ENCODE measurements at regions not wholly inside any gene's neighbourhood (a gene's known extent, or its start where the extent isn't known, plus 50 kb on each side); places are given as distances from the start of the nearest gene placed in this dataset.
"Not testable (repeated sequence)": the region's sequence is repeated elsewhere in the genome, so short reads cannot be mapped to it uniquely, and the experiment has no call there.

GRCh38 chr12:60568914-60569313 lies 973.1 kb downstream of the SLC16A7 start:
- DNase-seq = no peak

- DNase-seq = no peak
Observed at GRCh38 chr12:60577607-60578006, 981.8 kb downstream of the SLC16A7 start.

GRCh38 chr12:60587664-60588063 lies 991.8 kb downstream of the SLC16A7 start:
- not testable (repeated sequence) for DNase-seq

GRCh38 chr12:60594035-60594711 lies 998.3 kb downstream of the SLC16A7 start:
- no peak for DNase-seq

DNA sequence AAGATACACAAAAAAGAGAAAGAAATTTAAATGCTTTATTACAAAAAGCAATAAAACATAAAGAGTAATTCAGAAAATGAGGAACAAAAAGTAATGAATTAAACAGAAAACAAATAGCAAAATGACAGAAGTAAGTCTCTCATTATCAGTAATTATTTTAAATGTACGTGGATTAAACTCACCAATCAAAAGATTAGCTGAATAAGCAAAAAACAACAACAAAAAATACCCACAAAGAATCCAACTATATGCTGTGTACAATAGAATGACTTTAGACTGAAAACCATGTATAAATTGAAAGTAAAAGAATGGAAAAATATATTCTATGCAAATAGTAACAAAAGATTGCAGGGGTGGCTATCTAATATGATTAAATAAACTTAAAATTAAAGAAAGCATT lies 1006.8 kb downstream of the SLC16A7 start:
- no peak for DNase-seq

DNA sequence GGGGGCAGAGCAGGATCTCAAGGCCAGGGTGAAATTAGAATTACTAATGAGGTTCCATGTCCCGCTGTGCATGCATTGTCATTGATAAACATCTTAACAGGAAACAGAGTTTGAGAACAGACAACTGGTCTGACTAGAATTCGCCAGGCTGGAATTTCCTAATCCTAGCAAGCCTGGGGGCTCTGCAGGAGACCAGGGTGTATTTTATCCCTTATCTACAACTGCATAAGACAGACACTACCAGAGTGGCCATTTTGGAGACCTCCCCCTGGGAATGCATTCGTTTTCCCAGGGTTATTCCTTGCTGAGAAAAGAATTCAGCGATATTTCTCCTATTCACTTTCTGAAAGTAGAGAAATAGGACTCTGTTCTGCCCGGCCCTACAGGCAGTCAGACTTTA lies 1007.6 kb downstream of the SLC16A7 start:
- not testable (repeated sequence) for DNase-seq

DNA sequence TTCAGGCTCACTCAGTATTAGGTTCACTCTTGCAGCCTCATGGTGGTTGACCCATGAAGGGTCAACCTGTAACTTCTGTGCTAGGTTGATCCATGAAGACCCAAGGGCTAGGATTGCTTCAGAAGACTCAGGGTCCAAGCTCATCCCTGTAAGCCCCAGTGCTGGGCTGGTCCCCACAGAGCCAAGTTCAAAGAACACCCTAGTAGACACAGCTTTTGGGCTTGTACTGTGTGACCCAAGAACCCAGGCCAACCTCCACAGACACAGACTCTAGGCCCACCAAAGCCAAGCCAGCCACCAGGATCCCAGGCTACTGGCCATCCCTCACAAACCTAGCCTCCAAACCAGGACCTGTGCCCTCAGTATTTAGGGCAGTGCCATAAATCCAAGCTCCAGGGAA lies 1020.6 kb downstream of the SLC16A7 start:
- no peak for DNase-seq

DNA sequence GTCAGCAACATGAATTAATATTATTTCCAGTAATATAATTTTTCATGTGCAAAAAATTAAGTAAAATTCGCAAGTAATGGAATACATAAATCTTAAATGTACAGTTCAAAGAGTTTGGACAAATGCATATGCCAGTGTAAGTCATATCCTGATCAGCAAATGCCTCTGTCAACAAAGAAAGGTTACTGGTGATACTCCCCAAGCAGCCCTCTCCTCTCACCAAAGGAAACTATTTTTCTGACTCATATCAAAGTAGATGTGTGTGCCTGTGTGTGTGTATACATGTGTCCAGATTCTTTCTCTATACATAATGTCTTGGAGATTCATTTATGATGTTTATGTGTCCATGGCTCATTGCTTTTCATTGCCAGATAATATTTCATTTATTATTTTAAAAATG lies 1035.0 kb downstream of the SLC16A7 start:
- DNase-seq = no peak

- no peak for DNase-seq
Observed at GRCh38 chr12:60644076-60644475, 1048.2 kb downstream of the SLC16A7 start.

GRCh38 chr12:60666895-60667294 lies 1071.1 kb downstream of the SLC16A7 start:
- DNase-seq = no peak

GRCh38 chr12:60672949-60673348 lies 1077.1 kb downstream of the SLC16A7 start:
- no peak for DNase-seq

DNA sequence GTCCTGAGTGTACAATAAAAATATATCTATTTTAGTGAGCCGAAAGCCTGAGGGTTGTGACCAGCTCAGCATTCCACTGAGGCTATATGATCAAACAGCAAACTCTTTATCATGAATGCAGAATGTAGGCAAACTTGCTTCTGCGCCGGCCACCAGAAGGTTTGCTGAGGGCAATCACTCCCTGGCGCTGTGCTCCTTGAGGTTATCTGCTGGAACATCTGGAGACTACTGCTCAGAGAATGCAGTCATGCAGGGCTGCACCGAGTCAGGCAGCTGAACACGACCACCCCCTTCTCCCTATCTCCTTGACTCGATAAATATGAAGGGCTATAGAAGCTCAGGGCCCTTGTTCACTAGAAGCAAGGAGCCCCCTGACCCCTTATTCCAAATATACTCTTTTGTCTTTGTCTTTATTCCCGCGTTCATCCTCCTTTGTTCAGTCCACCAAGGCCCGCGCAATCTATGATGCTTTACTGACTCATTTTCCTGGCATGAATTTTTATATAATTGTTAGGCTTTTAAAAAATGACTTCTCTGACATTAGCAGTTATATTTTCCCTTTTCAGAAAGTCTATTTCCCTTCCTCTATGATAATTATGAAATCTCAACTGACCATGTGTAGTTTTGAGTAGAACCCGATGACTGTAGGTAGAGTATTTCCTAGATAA lies 1089.3 kb downstream of the SLC16A7 start:
- no peak for DNase-seq

GRCh38 chr12:60689137-60689536 lies 1093.3 kb downstream of the SLC16A7 start:
- DNase-seq = no peak

- no peak for DNase-seq
Observed at GRCh38 chr12:60693019-60693626, 1097.3 kb downstream of the SLC16A7 start.

DNA sequence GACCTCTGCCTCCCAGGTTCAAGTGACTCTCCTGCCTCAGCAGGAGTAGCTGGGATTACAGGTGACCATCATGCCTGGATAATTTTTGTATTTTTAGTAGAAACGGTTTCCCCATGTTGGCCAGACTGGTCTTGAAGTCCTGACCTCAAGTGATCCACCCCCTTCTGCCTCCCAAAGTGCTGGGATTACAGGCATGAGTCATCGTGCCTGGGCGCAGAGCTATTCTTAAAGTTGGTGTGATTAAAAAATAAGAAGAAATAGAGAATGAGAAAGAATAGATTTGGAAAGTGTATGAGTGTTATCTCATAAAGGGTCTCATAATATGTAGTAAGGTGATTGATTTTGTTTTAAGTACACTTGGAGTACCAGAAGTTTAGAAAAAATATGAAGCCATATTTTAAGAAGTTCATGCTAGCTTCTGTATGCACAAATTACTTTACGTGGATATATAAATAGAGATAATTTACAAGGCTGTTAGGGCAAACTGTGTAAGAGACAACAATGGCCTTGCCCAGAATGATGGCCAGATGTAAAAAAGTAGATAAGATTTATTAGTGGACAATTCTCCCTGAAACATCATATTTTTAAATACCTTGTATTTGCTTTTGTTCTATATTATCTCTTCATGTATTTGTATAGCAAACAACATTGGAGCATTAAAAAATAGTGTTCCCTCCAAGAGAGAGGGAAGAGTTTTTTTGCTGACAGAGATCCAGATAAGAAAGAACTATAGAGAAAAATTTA lies 1108.5 kb downstream of the SLC16A7 start:
- DNase-seq = no peak

DNA sequence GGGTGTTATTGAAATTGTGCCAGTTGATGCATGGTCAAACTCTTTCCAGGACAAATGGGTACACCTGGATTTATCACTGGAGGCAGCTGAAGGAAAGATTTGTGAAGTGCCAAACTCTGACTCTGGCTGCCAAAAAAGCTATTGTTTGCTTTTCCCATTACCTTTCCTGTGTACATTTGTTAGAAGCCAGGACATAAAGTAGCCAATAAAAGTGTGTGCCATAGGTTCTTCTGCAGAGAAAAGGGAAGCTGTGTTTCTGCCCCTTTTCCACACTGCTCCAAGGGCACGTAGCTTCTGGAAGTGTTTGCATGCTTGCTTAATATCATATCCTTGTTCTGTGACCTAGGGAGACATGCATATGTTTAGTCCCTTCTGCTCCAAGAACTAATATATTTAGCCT lies 1114.4 kb downstream of the SLC16A7 start:
- no peak for DNase-seq

DNA sequence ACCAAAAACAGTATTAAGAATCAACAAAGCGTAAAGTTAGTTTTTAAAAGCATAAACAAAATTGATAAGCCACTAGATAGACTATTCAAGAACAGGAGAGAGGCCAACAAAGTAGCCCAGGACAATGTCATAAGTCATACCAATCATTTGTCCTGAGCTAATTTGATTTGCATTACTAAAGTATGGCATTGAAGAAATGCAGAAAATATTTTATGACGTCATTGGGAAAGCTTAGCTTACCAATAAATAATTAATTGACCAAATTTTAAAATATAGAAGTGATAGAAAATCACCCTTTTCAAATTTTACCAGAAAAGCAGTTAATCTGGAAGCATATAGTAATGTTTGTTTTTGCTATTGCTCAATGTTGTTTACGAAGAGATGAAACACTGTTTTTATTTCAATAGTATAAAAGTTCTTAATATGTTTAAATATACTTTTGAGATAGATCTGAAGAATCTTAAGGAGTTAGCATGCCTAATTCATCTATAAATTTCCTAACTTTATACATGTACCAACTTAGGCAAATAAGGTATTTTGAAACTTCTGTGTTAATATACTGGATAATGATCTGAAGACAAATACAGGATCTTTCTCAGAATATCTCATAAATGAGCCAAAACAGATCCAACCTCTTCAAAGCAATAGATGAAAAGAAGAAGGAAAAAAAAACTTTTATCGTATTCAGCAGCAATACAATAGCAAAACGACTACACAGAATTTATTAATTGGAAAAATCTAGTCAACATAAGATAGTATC lies 1118.5 kb downstream of the SLC16A7 start:
- DNase-seq = no peak

DNA sequence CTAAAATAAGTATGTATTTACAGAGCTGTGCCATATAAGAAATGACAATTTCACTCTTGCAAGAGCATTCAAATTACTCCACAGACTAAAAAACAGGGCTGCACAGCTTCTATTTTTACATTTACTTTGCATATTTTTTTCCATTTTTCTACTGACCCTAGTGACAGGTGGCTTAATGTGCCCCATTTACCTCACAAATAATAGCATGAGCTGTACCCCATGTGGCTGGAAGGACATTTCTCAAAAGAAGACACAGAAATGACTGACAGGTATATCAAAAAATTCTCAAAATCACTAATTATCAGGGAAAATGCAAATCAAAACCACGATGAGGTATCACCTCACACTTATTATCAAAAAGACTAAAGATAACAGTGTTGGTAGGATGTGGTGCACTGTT lies 1128.6 kb downstream of the SLC16A7 start:
- no peak for DNase-seq

DNA sequence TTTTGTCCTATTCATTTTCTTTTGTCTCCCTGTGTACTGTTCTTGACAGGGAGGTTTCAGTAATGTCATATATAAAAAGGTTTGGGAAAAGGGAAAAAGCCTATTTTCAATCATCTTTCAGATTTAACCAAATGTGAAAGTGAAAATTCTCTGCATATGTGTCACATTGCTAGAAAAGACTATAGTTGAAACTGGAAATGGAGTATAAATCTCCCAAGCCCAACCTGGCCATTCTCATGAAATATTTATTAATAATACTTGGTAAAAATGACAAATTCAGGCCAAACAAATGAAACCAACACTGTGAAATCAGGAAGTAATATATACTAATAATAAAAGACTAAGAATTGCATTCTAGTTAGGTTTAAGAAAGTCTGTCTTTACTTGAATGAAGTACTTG lies 1129.2 kb downstream of the SLC16A7 start:
- no peak for DNase-seq

GRCh38 chr12:60752589-60752988 lies 1156.8 kb downstream of the SLC16A7 start:
- no peak for DNase-seq

- DNase-seq = no peak
Observed at GRCh38 chr12:60758224-60758623, 1162.4 kb downstream of the SLC16A7 start.

DNA sequence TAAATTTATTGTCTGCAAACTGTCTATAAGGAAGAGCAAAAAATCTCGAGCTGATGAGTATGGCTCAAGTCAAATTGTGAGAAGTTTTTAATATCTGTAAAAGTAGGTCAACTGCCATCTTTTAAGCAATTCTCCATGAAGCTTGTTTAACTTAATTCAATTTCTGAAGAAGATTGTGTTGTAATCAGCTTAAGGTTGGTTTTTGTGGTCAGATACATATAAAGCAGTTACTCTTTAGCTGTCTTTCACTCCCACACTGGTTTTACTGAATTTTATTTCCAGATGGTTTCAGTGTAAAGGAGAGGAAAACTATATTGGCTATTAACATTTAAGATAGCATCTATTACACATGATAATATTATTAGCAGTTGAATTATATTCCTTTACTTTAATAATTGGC lies 1165.1 kb downstream of the SLC16A7 start:
- DNase-seq = no peak

DNA sequence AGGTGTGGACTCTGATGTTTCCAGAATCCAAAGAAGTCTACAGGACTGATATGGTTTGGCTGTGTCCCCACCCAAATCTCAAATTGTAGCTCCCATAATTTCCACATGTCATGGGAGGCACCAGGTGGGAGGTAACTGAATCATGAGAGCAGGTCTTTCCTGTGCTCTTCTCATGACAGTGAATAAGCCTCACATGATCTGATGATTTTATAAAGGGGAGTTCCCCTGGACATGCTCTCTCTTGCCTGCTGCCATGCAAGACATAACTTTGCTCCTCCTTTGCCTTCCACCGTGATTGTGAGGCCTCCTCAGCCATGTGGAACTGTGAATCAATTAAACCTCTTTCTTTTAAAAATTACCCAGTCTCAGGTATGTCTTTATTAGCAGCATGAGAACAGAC lies 1205.3 kb downstream of the SLC16A7 start:
- DNase-seq = not testable (repeated sequence)
